ENCODE measurements at regions not wholly inside any gene's neighbourhood (a gene's known extent, or its start where the extent isn't known, plus 50 kb on each side); places are given as distances from the start of the nearest gene placed in this dataset.

DNA sequence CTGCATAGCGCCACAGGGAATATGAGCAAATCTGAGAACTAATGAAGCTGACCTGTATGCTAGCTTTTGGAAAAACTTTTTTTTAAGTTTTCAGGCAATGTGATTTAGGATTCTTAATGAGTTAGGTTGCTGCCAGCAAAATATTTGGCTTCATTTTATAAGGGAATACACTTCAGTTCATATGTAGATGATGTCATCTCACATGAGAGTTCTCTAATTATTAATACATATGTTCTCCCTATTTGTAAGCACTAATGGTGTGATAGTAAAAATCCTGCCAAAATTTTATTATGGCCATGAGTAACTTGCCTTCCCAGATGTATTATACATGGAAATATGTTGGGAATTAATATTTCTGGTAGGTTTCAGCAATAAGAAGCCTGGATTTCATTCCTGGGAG is 573.8 kb downstream of the EPM2A start:
- Histone ChIP-seq H4K20me1 (replicated peaks in 1 of 2; ENCODE audit: control insufficient read depth in 1 of 2, insufficient read depth in 2 of 2, low read length in 2 of 2) (no peaks in the 10 kb centered on the region), H3K4me1 (replicated peaks in 1 of 4; ENCODE audit: control insufficient read depth in 3 of 4, insufficient read depth in 4 of 4, low read length in 3 of 4) (no peaks in the 10 kb centered on the region)
- no peak for FAIRE-seq

More for the DNA sequence above, 573.8 kb downstream of the EPM2A start:
- TF ChIP-seq BACH1 (IDR thresholded peaks at IDR 0.05; ENCODE audit: low read length) (no peak), CTBP2 (IDR thresholded peaks at IDR 0.05; ENCODE audit: borderline replicate concordance, insufficient read depth, insufficient read length, low read length) (no peak), POLR2AphosphoS5 (IDR thresholded peaks at IDR 0.05; ENCODE audit: low read depth, low read length) (no peak), RBBP5 (IDR thresholded peaks at IDR 0.05; ENCODE audit: borderline replicate concordance, low read depth, low read length) (no peak), SP4 (IDR thresholded peaks at IDR 0.05; ENCODE audit: low read length) (no peak)
- TF ChIP-seq, protein P1, sequence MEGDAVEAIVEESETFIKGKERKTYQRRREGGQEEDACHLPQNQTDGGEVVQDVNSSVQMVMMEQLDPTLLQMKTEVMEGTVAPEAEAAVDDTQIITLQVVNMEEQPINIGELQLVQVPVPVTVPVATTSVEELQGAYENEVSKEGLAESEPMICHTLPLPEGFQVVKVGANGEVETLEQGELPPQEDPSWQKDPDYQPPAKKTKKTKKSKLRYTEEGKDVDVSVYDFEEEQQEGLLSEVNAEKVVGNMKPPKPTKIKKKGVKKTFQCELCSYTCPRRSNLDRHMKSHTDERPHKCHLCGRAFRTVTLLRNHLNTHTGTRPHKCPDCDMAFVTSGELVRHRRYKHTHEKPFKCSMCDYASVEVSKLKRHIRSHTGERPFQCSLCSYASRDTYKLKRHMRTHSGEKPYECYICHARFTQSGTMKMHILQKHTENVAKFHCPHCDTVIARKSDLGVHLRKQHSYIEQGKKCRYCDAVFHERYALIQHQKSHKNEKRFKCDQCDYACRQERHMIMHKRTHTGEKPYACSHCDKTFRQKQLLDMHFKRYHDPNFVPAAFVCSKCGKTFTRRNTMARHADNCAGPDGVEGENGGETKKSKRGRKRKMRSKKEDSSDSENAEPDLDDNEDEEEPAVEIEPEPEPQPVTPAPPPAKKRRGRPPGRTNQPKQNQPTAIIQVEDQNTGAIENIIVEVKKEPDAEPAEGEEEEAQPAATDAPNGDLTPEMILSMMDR (IDR thresholded peaks at IDR 0.05; ENCODE audit: control extremely low read depth in 1 of 3, insufficient read depth in 1 of 3, low read depth in 1 of 3, low read length in 3 of 3) = no peak
- Histone ChIP-seq H3K4ac (replicated peaks; ENCODE audit: insufficient read length, low read depth, low read length) (no peak overlapping the region), H2BK120ac (replicated peaks; ENCODE audit: low read depth, low read length) (no peak overlapping the region), H2AK5ac (ENCODE audit: low read depth, low read length) (no peak overlapping the region), H3K27me3 (replicated peaks in 1 of 4; ENCODE audit: control insufficient read depth in 3 of 4, extremely low read depth in 1 of 4, insufficient read depth in 3 of 4, low read length in 3 of 4) (no peaks in the 10 kb centered on the region), H2BK20ac (ENCODE audit: low read length) (no peak overlapping the region), H2AFZ (ENCODE audit: low read length) (no peak overlapping the region), H3K9ac (replicated peaks in 1 of 4; ENCODE audit: extremely low read depth in 1 of 4, low read depth in 3 of 4, low read length in 3 of 4) (no peak overlapping the region), H3K79me2 (ENCODE audit: control insufficient read depth in 1 of 2, insufficient read depth in 2 of 2, low read length in 2 of 2) (no peaks in the 10 kb centered on the region), H3K79me1 (ENCODE audit: low read depth, low read length) (no peaks in the 10 kb centered on the region), H3K27ac (ENCODE audit: low read depth, low read length) (no peak overlapping the region), H3K23me2 (ENCODE audit: low read depth, low read length) (no peaks in the 10 kb centered on the region), H3K4me2 (ENCODE audit: insufficient read depth in 1 of 2, low read depth in 2 of 2, low read length in 2 of 2) (no peak overlapping the region), H3K18ac (ENCODE audit: extremely low read depth, low read length) (no peak overlapping the region), H2BK12ac (ENCODE audit: low read depth, low read length) (no peak overlapping the region), H4K91ac (replicated peaks; ENCODE audit: insufficient read length, low read length) (no peak overlapping the region), H3K9me3 (ENCODE audit: insufficient read depth in 2 of 2, low read depth in 1 of 2, low read length in 1 of 2) (peaks cover 15 to 22% of the 10 kb centered on the region in 2 experiments), H4K8ac (ENCODE audit: extremely low read depth, insufficient read depth, low read length) (no peak overlapping the region), H4K5ac (ENCODE audit: insufficient read length, low read depth, low read length) (no peak overlapping the region), H3K36me3 (ENCODE audit: control insufficient read depth in 2 of 4, insufficient read depth in 4 of 4, low read length in 3 of 4) (peaks cover 0 to 2% (median 0%) of the 10 kb centered on the region in 4 experiments; a peak in 1 of 8 replicates), H2BK5ac (ENCODE audit: low read depth, low read length) (no peak overlapping the region), H3K4me3 (ENCODE audit: extremely low read depth in 1 of 4, insufficient read depth in 2 of 4, low read depth in 3 of 4, low read length in 4 of 4) (no peak overlapping the region), H3K23ac (ENCODE audit: insufficient read length) (no peak overlapping the region), H2BK15ac (ENCODE audit: low read length) (no peak overlapping the region), H3K14ac (ENCODE audit: insufficient read length) (no peak overlapping the region), H3K56ac (replicated peaks; ENCODE audit: insufficient read length, low read depth, low read length) (no peak overlapping the region)
- CTCF ChIA-PET (ENCODE audit: partially characterized antibody) = no interaction called here
- POLR2A ChIA-PET (ENCODE audit: partially characterized antibody) = no interaction called here
- DNase-seq (ENCODE audit: low read depth in 1 of 2, low spot score in 2 of 2) = no peak
- 87% methylated on average over 1 of the region's 1 CpG; no CpG with 5 or more reads in 1 of the 2 experiments for WGBS, 2 experiments (ENCODE audit: extremely low coverage in 1 of 2, insufficient coverage in 1 of 2, insufficient read length in 1 of 2, insufficient replicate concordance in 2 of 2, low coverage in 1 of 2, low lambda C conversion rate in 2 of 2, missing lambda C conversion rate in 1 of 2)

Measured in H1 (cell line).